HG03442 (cell line): ENCODE measurements at regions not wholly inside any gene's neighbourhood (a gene's known extent, or its start where the extent isn't known, plus 50 kb on each side); places are given as distances from the start of the nearest gene placed in this dataset.
A peak's percentile ranks its signal among the peaks of the same experiment; 100 is the strongest.
"Not testable (repeated sequence)": the region's sequence is repeated elsewhere in the genome, so short reads cannot be mapped to it uniquely, and the experiment has no call there.

ENCODE experiments used
- ATAC-seq: cut with Tn5 transposase; IDR thresholded peaks from one replicate; pipeline ENCODE4 v1.9.1; 2021; ENCODE audit warnings: mild to moderate bottlenecking, moderate library complexity; ENCODE audit not compliant: unreplicated experiment

DNA sequence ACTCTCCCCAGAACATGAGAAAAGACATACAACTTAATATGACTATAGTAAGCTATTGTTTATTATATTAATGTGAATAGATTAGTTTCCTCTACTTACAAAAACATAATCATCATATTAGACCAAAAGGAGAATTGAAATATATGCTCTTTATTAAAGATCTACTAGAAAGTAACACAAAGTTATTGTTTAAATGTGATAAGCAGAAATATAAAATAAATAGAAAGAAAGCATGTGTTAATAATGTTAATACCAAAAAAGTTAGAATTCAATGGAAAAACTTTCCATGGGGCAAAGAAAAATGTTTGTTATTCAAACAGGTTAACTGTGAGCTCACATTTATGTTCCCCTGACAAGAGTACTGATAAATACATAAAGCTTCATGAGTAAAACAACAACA lies 421.4 kb upstream of the UBE2E3 start:
- no peak for ATAC-seq

DNA sequence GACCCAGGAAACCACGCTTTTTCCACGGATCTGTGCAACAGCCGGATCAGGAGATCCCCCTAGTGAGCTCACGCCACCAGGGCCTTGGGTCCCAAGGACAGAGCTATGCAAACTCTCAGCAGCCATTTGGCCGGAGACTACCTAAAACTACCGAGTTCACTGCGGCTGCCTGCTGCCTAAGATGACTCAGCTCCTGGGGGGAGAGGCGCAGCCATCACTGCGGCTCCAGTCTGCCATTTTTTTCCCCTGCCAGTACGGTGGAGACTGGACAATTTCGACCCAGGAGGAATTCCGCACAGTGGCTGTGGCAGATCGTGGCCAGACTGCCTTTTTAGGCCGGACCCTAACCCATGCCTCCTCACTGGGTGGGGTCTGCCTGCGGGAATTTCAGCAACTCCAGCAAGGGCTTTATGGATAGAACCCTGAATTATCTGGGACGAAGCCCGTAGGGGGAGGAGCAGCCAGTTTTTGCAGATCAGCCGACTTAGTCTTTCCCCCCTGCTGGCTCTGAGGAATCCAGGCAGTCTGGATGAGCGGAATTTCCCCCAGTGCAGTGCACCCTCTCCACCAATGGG lies 424.9 kb upstream of the UBE2E3 start:
- ATAC-seq: no peak

- ATAC-seq: no peak
Measured at GRCh38 chr2:180554330-180554729, 426.1 kb upstream of the UBE2E3 start.

DNA sequence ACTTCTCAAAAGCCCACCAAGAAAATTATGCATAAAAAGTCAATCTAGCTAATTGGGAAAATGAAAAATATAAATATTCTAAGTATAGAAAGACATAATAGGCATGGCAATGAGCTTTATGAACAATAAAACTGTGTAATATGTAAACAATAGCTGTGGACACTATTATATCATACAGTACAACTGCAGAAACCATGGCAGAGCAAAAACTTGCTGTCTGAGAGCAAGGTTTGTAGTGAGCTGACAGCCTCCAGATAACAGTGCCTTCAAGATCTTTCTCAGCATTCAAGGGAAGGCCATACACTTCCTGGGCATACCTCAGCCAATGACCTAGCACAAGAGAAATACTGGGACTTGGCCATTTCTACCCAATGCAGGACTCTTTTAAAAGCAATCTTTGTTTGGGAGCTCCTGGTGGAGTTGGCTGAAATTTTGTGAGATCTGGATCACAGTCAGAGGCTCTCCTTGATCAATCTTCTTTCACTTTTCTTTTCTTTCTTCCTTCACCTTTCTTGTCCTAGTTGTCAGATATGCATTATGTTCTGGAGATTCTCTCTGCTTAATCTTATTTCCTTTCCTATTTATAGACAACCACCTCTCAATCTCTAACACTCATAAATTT lies 427.2 kb upstream of the UBE2E3 start:
- ATAC-seq: no peak

DNA sequence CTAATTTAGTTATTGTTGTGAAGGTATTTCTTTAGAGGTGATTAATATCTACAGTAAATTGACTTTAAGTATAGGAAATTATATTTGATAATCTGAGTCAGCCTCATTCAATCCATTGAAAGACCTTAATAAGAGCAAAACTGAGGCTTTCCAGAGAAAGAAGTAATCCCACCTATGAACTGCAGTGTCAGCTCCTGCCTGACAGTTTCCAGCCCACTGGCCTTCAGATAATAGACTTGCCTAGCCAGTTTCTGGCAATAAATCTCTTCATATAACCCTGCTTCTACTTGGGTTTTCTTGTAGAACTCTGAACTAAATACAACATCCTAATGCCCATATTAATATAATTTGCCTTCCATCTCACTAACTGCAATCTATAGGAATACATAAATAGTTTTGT lies 437.9 kb upstream of the UBE2E3 start:
- ATAC-seq: no peak

DNA sequence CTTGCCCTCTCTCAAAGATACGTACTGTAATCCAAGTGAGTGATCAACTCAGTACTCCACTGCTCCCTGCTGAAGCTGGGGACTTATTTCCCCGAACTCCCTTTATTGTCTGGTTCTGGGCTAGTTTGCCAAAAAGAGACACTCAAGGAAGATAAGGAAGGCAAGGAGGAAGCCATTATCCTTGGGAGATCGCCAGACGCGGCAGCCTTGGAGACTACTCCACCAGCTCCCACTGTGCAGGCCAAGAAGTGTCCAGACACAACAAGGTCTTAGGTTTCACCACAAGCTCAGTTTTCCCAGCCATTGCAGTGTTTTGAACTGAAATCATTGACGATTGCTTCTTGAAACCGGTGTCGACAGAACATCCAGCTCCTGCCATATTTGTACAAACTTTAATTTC lies 439.6 kb upstream of the UBE2E3 start:
- ATAC-seq: no peak

- no peak for ATAC-seq
Measured at GRCh38 chr2:180539541-180539940, 440.9 kb upstream of the UBE2E3 start.

DNA sequence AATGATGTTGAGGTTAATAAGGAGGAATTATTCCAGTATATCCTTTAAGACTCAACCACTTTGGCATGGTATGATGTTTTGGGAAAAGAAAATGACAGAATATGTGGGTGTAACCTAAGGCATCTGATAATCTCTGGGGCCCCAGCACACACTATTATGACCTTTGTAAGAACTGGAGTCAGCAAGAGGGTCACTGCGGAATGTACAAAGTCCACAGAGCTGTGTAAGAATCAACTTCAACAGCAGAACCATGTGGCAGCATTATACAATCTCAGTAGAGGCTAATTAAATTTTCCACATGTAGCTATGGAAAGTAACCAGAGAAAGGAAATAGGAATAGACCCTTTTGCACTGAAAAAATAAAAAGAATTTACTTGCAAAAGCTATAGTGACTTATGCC lies 445.1 kb upstream of the UBE2E3 start:
- ATAC-seq: no peak

DNA sequence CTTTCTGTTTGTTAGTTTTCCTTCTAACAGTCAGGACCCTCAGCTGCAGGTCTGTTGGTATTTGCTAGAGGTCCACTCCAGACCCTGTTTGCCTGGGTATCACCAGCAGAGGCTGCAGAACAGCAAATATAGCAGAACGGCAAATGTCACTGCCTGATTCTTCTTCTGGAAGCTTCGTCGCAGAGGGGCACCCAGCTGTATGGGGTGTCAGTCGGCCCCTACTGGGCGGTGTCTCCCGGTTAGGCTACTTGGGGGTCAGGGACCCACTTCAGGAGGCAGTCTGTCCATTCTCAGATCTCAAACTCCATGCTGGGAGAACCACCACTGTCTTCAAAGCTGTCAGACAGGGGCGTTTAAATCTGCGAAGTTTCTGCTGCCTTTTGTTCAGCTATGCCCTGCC lies 448.6 kb upstream of the UBE2E3 start:
- not testable (repeated sequence) for ATAC-seq

- no peak for ATAC-seq
Measured at GRCh38 chr2:180524499-180524898, 455.9 kb upstream of the UBE2E3 start.

DNA sequence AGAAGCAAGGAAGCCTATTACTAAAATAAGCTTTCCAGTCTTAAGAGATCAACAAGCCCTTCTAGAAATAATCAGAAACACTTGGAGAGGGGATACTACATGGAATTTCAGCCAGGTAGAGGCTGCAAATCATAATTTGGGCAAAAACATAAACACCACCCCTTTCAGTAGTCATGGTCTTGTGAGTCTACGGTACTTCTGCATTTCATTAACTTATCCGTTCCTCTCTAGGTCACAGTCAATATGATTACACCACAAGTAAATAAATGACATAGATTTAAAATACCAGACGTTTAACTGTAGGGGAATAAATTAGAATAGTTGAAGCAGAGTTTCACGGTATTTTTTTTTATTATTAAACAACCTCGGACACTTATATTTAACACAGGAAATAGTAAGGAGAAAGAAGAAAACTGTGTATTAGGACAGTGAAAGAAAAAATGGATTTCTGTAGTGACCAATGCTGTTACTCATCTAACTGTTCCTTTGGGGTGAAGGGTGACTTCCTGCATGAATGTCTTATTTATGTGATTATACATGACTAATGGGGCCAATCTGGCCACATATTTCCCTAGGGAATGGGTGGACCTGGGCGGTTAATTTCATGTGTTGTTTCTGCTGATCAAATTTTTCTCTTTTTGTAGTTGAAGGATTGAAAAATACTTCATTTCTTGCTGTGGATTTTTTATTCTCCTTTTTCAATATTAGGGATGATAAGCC lies 456.6 kb upstream of the UBE2E3 start:
- ATAC-seq: no peak

- ATAC-seq: no peak
Measured at GRCh38 chr2:180520921-180521581, 459.4 kb upstream of the UBE2E3 start.

DNA sequence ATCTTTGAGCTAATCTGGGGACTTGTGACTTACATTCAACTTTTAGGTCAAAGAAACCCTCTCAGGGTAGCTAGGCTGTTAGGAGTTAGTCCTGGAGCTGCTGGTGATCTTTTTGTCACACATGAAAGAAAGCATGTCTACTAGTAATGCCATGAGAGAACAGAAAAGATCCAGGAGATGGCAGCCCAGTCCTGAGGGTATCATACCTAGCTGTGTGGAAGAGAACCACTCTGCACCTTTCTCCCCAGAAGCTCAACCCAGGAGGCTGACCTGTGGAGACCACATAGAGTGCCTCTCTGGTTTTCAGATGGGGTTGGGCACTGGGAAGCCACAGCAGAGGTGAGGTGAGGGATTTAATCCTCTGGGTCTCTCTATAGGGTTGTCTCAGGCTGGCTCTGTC lies 460.2 kb upstream of the UBE2E3 start:
- no peak for ATAC-seq

DNA sequence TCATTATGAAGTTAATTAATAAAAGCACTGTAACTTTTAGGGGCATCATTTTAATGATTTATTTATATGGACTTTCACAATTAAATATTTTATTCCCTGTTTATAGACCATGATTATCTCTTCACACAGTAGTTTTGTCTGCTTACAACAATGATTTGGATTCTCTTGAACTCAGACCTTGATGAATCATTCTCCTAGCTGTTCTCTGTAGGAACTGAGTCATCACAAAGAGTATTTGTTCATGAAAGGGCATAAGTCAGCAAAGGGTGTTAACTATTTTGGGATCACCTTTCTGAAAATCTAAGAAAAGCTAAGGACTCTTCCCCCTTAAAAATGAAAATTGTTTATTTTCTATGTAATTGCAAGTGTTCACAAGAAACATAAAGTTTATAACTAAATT lies 461.1 kb upstream of the UBE2E3 start:
- ATAC-seq: no peak

DNA sequence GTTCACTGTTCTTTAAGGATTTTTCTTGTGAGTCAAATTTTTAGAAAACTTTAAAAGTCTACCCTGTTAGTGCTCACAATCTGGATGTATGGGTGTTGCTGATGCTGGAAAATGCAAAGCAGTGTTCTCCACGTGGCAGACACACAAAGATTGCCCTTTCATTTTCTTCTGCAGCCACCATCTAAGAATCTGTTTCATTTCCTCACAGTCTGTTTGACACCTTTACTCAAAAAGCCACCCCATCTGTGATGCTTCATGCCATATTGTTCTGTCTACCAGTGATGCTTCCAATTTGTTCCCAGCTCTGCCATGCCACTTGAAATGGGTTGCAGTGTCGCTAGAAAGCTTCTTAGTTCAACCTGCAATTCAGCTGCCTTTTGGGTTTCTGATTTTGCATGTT lies 464.2 kb upstream of the UBE2E3 start:
- ATAC-seq: peak; percentile 68

- ATAC-seq: no peak
Measured at GRCh38 chr2:180513389-180513788, 467.0 kb upstream of the UBE2E3 start.

DNA sequence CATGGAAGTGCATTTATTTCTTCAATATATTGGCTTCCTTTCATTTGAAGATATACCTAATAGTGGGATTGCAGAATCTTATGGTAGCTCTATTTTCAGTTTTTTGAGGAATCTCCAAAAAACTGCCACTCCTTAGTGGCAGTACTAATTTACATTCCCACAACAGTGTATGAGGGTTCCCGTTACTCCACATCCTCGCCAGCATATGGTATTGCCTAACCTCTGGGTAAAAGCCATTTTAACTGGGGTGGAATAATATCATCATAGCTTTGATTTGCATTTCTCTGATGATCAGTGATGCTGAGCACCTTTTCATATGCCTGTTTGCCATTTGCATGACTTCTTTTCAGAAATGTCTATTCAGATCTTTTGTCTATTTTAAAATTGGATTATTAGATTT lies 471.9 kb upstream of the UBE2E3 start:
- no peak for ATAC-seq

DNA sequence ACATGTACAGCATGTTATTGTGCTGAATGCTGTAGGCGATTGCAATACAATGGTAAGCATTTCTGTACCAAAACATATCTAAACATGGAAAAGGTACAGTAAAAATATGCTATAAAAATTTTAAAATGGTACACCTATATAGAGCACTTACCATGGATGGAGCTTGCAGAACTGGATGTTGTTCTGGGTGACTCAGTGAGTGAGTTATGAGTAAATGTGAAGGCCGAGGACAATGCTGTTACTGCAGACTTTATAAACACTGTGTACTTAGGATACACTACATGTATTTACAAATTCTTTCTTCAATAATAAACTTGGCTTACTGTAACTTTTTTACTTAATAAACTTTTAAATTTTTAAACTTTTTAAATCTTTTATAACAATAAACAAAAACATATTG lies 473.4 kb upstream of the UBE2E3 start:
- ATAC-seq: no peak

DNA sequence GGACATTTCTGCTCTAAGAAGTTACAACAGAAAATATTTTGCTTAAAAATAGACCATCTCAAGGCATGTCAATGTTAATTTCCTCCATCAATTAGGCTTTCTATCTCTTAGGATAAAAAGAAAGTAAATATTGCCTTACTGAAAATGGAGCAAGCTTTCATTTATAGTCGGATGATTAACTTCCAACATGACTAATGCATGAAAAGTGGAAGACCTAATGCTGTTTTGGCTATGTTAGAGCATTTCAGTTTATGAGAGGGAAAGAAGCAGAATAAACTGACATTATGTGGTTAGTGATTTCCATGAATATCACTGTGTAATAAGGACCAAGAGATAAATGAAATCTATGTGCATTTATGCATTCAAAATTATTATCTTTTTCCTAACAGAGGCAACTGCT lies 475.2 kb upstream of the UBE2E3 start:
- ATAC-seq: no peak

GRCh38 chr2:180497621-180498152 lies 482.7 kb upstream of the UBE2E3 start:
- ATAC-seq: no peak

DNA sequence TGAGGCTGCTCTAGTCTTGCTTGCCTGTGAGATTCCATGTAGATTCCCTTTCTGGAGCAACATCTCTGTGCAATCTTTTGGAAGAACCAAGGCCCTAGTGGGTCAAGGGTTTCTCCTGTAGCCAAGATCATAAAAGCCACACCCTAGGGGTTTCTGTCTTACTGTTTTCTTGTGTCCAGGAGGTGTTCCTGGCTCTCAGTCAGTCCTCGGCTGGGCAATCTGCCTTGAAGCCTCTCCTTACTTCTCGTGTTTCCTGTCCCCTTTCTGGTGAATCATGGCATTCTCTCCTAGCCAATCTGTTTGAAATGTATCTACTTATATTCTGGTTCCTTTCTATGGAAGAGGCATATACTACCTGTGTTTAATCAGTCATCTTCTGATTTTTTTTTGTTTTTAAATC lies 484.8 kb upstream of the UBE2E3 start:
- ATAC-seq: no peak

DNA sequence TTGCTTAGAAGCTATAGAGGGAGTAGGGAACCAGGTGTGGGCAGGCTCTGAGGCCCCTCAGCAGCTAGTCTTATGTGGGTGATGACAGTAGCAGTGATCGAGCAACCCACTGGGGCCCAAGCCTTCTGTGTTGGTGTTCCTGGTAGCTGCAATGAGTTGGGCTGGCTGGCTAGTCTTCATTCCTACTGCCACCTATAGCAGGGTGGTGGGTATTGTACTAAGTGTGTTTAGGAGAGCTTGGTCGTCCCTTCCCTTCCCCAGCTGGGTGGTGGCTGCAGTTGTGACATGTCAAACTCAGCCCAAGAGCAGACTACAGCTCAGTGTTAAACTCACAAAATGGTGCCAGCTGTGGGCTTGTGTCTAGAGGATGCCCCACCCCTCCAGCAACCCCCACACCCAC lies 486.1 kb upstream of the UBE2E3 start:
- no peak for ATAC-seq
